Keratinocyte (primary cell): ENCODE measurements at regions not wholly inside any gene's neighbourhood (a gene's known extent, or its start where the extent isn't known, plus 50 kb on each side); places are given as distances from the start of the nearest gene placed in this dataset.

ENCODE experiments used
- CTCF ChIP-seq, 3 experiments: IDR thresholded peaks in 1 of 3; conservative IDR thresholded peaks in 1 of 3; optimal IDR thresholded peaks in 1 of 3; 2 replicates in 2 of 3; 3 replicates in 1 of 3; pipeline versions ENCODE3 to v1.5.1; 2011; ENCODE audit warnings: low read length in 3 of 3, mild to moderate bottlenecking in 3 of 3, moderate library complexity in 2 of 3, control low read depth in 1 of 3, inconsistent platforms in 1 of 3; ENCODE audit not compliant: insufficient read depth in 2 of 3; ENCODE audit errors: extremely low read depth in 1 of 3
- EZH2 ChIP-seq: IDR thresholded peaks from one replicate; pipeline ENCODE4 v1.6.1; 2012; ENCODE audit warnings: inconsistent platforms, mild to moderate bottlenecking, low read length, moderate library complexity

GRCh38 chr3:3618623-3619022 is 180.6 kb upstream of the LRRN1 start:
- TF ChIP-seq CTCF (optimal IDR thresholded peaks at IDR 0.05 in 1 of 3, IDR thresholded peaks at IDR 0.05 in 1 of 3, conservative IDR thresholded peaks at IDR 0.05 in 1 of 3; ENCODE audit: extremely low read depth in 1 of 3, insufficient read depth in 2 of 3, low read length in 3 of 3) (no peak), EZH2 (no peak)
